Bronchial epithelial cell (primary cell): ENCODE measurements at regions not wholly inside any gene's neighbourhood (a gene's known extent, or its start where the extent isn't known, plus 50 kb on each side); places are given as distances from the start of the nearest gene placed in this dataset.
"Not testable (repeated sequence)": the region's sequence is repeated elsewhere in the genome, so short reads cannot be mapped to it uniquely, and the experiment has no call there.

Experiments
- DNase-seq: peaks from one replicate; pipeline ENCODE4 v3.0.0-alpha.2; 2010; ENCODE audit warnings: low read depth
- FAIRE-seq: peaks from 2 replicates; lab custom pipeline; 2011; peaks lifted over from hg19 to GRCh38; lab: Jason Lieb, UNC
- H3K27me3 ChIP-seq: 2 replicates; pipeline ENCODE4 v1.5.1; 2011; ENCODE audit warnings: low read length; ENCODE audit not compliant: control insufficient read depth, insufficient read depth
- H3K36me3 ChIP-seq: 2 replicates; pipeline ENCODE4 v1.5.1; 2011; ENCODE audit warnings: low read length; ENCODE audit not compliant: control insufficient read depth, insufficient read depth
- H3K4me3 ChIP-seq: 2 replicates; pipeline ENCODE4 v1.5.1; 2011; ENCODE audit warnings: mild to moderate bottlenecking, low read depth, low read length, control low read depth
- CTCF ChIP-seq: IDR thresholded peaks from 2 replicates; pipeline ENCODE4 v1.5.1; 2011; ENCODE audit warnings: mild to moderate bottlenecking, moderate library complexity, low read length, control low read depth, inconsistent platforms; ENCODE audit not compliant: insufficient read depth, severe bottlenecking

GRCh38 chr3:104044002-104044401 lies 1322.7 kb upstream of the ALCAM start:
- H3K27me3 ChIP-seq = no peaks in the 10 kb centered on the region
- no peak for FAIRE-seq
- peak; percentile 33 for DNase-seq
- no peaks in the 10 kb centered on the region for H3K36me3 ChIP-seq
- TF ChIP-seq CTCF = no peak
- no peak overlapping the region for H3K4me3 ChIP-seq

GRCh38 chr3:104066658-104067057 lies 1300.1 kb upstream of the ALCAM start:
- DNase-seq (peak; percentile 67), FAIRE-seq (no peak)

GRCh38 chr3:104069114-104069513 lies 1297.6 kb upstream of the ALCAM start:
- DNase-seq = peak; percentile 71
- Histone ChIP-seq H3K4me3 (no peak overlapping the region), H3K36me3 (no peaks in the 10 kb centered on the region), H3K27me3 (no peaks in the 10 kb centered on the region)
- no peak for TF ChIP-seq CTCF
- no peak for FAIRE-seq

More at GRCh38 chr3:104066658-104067057, 1300.1 kb upstream of the ALCAM start:
- TF ChIP-seq CTCF = no peak
- Histone ChIP-seq H3K27me3 (no peaks in the 10 kb centered on the region), H3K36me3 (no peaks in the 10 kb centered on the region), H3K4me3 (no peak overlapping the region)

- H3K27me3 ChIP-seq = no peaks in the 10 kb centered on the region
- no peak overlapping the region for H3K4me3 ChIP-seq
- H3K36me3 ChIP-seq = no peaks in the 10 kb centered on the region
- no peak for TF ChIP-seq CTCF
- DNase-seq (no peak), FAIRE-seq (no peak)
Observed at GRCh38 chr3:104070906-104071305, 1295.8 kb upstream of the ALCAM start.

- Histone ChIP-seq H3K4me3 (no peak overlapping the region), H3K27me3 (no peaks in the 10 kb centered on the region), H3K36me3 (no peaks in the 10 kb centered on the region)
- no peak for TF ChIP-seq CTCF
- DNase-seq (no peak), FAIRE-seq (no peak)
Observed at GRCh38 chr3:104080088-104080626, 1286.6 kb upstream of the ALCAM start.

- Histone ChIP-seq H3K27me3 (no peaks in the 10 kb centered on the region), H3K36me3 (no peaks in the 10 kb centered on the region), H3K4me3 (no peak overlapping the region)
- no peak for DNase-seq
- no peak for TF ChIP-seq CTCF
- no peak for FAIRE-seq
Observed at GRCh38 chr3:104088738-104089137, 1278.0 kb upstream of the ALCAM start.

- not testable (repeated sequence) for H3K4me3 ChIP-seq, FAIRE-seq
Observed at GRCh38 chr3:104089987-104090386, 1276.7 kb upstream of the ALCAM start.

More at GRCh38 chr3:104089987-104090386, 1276.7 kb upstream of the ALCAM start:
- not testable (repeated sequence) for DNase-seq, H3K36me3 ChIP-seq, H3K27me3 ChIP-seq
